Esophagus squamous epithelium (tissue), 5 donors: ENCODE measurements at regions not wholly inside any gene's neighbourhood (a gene's known extent, or its start where the extent isn't known, plus 50 kb on each side); places are given as distances from the start of the nearest gene placed in this dataset.
A peak's percentile ranks its signal among the peaks of the same experiment; 100 is the strongest.

Experiments used
- DNase-seq: peaks from one replicate; lab custom pipeline; 2025; lab: John Stamatoyannopoulos, UW
- H3K27ac ChIP-seq, 4 donors: fragments of 200-600 bp; sonication (generic); one replicate each; pipeline ENCODE4 v1.5.1; 2016 to 2019; ENCODE audit warnings: mild to moderate bottlenecking in 1 of 4
- H3K27me3 ChIP-seq, 4 donors: fragments of 200-600 bp; sonication (generic); 1 replicate in 3 of 4; 2 replicates in 1 of 4; pipeline versions ENCODE4 v1.5.1 to v1.6.0; 2017 to 2021; ENCODE audit warnings: antibody characterized with exemption in 1 of 4
- H3K36me3 ChIP-seq, 3 donors: fragments of 200-600 bp; sonication (generic); one replicate each; pipeline ENCODE4 v1.5.1; 2016 to 2019
- H3K4me1 ChIP-seq, 3 donors: fragments of 200-600 bp; sonication (generic); one replicate each; pipeline ENCODE4 v1.5.1; 2017 to 2019
- H3K4me3 ChIP-seq, 4 donors: fragments of 200-600 bp; sonication (generic); 1 replicate in 3 of 4; 2 replicates in 1 of 4; pipeline ENCODE4 v1.5.1; 2016 to 2019; ENCODE audit warnings: mild to moderate bottlenecking in 2 of 4, moderate library complexity in 1 of 4
- H3K9me3 ChIP-seq, 3 donors: fragments of 200-600 bp; sonication (generic); one replicate each; pipeline ENCODE4 v1.5.1; 2016 to 2019
- POLR2A ChIP-seq, 4 donors: fragments of 450-650 bp; IDR thresholded peaks; one replicate each; pipeline ENCODE4 v1.6.1; 2017; ENCODE audit warnings: antibody characterized with exemption in 4 of 4, mild to moderate bottlenecking in 4 of 4, moderate library complexity in 3 of 4
- WGBS, 2 donors: methylation state at CpG; one replicate each; pipeline ENCODE4 v1.1.5; 2018; 5-methylcytosine and 5-hydroxymethylcytosine counted together
- intact Hi-C: fragments of 100-400 bp; cut with DNase I; formaldehyde crosslinking; loops from one replicate; pipeline ENCODE4 v1.15.0; 2022
- TF ChIP-seq, protein P1 (sequence below), 6 experiments: fragments of 450-650 bp in 4 of 6; fragments of 200-600 bp in 2 of 6; sonication (generic) in 2 of 6; IDR thresholded peaks; one replicate each; pipeline ENCODE4 v1.5.1; 2016 to 2019; ENCODE audit warnings: antibody characterized with exemption in 6 of 6, mild to moderate bottlenecking in 4 of 6, moderate library complexity in 4 of 6
- donor health status: DM: yes; HTN: yes; CAD: no.

DNA sequence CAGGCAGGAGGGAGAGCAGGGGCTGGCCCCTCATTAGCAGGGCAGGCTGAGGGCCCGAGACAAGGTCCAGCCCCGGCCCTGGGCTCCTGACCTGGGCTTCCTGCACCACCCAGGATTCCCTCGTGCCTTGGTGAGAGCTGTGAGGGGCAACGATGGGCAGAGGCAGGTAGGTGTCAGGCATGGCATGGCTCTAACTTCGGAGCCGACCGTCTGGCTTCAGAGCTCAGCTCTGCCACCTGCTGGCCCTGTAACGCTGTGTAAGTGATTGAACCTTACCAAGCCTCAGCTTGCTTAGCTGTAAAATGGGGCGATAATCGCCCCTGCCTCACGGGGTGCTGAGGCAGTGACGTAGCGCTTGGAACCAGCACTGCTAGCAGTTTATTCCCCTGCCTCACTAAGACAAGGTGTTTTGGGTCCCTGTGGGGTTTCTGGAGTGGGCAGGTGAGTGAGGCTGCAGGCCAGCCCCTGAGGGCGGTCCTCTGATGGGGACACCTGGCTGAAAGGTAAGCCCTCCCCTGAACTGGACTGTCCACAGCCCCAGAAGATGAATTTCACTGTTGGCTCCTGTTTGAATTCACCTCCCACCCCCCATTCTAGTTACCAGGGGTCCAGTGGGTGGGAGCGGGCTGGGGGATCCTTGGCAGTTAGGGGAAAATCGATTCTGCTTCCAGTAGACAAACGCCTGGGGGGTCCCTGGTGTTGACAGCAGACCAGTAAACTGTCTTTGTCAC lies 184.8 kb upstream of the GSE1 start:
- H3K4me1 ChIP-seq: no peaks in the 10 kb centered on the region
- H3K36me3 ChIP-seq: no peaks in the 10 kb centered on the region
- TF ChIP-seq, protein P1, sequence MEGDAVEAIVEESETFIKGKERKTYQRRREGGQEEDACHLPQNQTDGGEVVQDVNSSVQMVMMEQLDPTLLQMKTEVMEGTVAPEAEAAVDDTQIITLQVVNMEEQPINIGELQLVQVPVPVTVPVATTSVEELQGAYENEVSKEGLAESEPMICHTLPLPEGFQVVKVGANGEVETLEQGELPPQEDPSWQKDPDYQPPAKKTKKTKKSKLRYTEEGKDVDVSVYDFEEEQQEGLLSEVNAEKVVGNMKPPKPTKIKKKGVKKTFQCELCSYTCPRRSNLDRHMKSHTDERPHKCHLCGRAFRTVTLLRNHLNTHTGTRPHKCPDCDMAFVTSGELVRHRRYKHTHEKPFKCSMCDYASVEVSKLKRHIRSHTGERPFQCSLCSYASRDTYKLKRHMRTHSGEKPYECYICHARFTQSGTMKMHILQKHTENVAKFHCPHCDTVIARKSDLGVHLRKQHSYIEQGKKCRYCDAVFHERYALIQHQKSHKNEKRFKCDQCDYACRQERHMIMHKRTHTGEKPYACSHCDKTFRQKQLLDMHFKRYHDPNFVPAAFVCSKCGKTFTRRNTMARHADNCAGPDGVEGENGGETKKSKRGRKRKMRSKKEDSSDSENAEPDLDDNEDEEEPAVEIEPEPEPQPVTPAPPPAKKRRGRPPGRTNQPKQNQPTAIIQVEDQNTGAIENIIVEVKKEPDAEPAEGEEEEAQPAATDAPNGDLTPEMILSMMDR (IDR thresholded peaks at IDR 0.05): peak in 4 of 6 experiments; percentile 24 to 65 (median 44)
- TF ChIP-seq POLR2A (IDR thresholded peaks at IDR 0.05): no peak
- H3K27me3 ChIP-seq: no peaks in the 10 kb centered on the region
- DNase-seq: no peak
- H3K4me3 ChIP-seq: no peak overlapping the region
- no peaks in the 10 kb centered on the region for H3K9me3 ChIP-seq
- intact Hi-C loops: no loop called here
- WGBS, 2 donors: 55 to 80% methylated on average over 1 to 11 of the region's 17 CpGs
- H3K27ac ChIP-seq: no peak overlapping the region

DNA sequence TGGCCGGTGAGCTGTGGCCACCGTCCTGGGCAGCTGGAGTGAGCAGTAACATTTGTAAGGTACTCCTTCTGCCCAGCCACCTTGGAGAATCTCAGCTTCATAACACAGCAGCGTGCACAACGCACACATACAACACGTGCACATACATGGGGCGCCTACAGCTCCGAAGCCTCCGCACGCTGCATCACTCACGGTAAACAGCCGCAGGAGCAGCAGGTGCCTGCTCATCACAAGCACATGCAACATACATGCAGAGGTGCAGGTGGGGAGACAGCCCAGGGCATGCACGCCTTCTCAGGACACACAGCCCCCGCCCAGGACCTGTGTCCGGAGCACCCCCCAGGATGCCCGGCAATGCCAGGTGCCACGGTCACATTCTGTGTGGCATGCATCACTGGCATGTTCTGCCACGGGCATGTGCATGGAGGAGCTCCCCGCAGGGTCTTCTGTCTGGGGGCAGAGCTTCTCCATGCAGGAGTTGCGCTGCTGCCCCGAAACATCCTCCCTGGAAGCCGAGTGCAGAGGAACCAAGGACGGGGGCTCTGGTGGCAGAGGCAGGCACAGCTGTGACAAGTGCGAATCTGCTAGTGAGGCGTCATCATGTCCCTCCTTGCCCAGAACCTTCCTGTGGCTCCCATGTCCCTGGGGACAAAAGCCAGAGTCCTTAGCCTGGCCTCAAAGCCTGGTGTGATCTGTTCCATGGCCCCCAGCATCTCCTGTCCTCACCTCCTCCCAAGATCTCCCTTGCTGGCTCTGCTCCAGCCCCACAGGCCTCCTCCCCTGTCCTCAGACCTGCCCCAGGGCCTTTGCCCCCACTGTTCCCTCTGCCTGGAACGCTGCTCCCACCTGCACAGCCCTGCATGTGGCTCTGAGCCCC lies 184.0 kb upstream of the GSE1 start:
- intact Hi-C loops: no loop called here
- TF ChIP-seq, protein P1 (IDR thresholded peaks at IDR 0.05): no peak
- no peak for TF ChIP-seq POLR2A (IDR thresholded peaks at IDR 0.05)
- no peaks in the 10 kb centered on the region for H3K4me1 ChIP-seq
- H3K36me3 ChIP-seq: no peaks in the 10 kb centered on the region
- H3K27me3 ChIP-seq: no peaks in the 10 kb centered on the region
- 66 to 92% methylated on average over 4 to 19 of the region's 25 CpGs for WGBS, 2 donors
- DNase-seq: no peak
- H3K27ac ChIP-seq: no peak overlapping the region
- H3K9me3 ChIP-seq: no peaks in the 10 kb centered on the region
- H3K4me3 ChIP-seq: no peak overlapping the region

DNA sequence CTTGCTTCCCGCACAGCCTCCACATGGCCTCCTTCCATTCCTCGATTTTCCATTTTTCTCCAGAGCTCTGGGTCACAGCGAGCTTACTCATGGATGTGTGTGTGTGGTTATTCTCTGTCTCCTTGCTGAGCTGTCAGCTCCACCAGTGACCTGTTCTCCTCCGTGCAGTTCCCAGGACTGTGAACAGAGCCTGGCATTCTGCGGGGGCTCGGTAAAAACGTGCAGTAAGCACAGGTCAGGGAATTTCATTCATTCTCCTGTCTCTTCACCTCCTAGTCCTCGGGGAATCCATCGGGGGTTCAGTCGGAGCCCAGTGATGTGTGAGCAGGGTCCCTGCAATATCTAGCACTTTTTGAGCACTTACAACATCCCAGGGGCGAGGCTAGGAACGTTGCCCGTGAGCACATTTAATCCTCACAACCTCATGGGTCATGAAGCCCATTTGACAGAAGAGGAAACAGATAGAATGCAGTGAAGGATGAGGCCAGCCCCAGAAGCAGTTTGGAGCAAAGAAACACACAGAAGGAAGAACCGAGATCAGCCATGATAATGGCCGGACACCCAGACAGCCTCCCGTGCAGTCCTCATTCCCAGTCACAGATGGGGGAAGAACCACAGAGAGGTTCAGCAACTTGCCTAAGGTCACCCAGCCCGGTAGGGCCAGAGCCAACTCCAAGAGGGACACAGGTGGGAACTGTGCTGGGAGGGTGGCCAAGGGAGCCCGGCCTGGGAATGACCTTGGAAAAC lies 183.2 kb upstream of the GSE1 start:
- Histone ChIP-seq H3K36me3 (no peaks in the 10 kb centered on the region), H3K4me1 (no peaks in the 10 kb centered on the region), H3K27me3 (no peaks in the 10 kb centered on the region), H3K4me3 (no peak overlapping the region), H3K27ac (no peak overlapping the region), H3K9me3 (no peaks in the 10 kb centered on the region)
- WGBS, 2 donors: 73 to 76% methylated on average over 13 to 17 of the region's 18 CpGs
- intact Hi-C loops: no loop called here
- TF ChIP-seq POLR2A (IDR thresholded peaks at IDR 0.05): no peak
- no peak for DNase-seq

DNA sequence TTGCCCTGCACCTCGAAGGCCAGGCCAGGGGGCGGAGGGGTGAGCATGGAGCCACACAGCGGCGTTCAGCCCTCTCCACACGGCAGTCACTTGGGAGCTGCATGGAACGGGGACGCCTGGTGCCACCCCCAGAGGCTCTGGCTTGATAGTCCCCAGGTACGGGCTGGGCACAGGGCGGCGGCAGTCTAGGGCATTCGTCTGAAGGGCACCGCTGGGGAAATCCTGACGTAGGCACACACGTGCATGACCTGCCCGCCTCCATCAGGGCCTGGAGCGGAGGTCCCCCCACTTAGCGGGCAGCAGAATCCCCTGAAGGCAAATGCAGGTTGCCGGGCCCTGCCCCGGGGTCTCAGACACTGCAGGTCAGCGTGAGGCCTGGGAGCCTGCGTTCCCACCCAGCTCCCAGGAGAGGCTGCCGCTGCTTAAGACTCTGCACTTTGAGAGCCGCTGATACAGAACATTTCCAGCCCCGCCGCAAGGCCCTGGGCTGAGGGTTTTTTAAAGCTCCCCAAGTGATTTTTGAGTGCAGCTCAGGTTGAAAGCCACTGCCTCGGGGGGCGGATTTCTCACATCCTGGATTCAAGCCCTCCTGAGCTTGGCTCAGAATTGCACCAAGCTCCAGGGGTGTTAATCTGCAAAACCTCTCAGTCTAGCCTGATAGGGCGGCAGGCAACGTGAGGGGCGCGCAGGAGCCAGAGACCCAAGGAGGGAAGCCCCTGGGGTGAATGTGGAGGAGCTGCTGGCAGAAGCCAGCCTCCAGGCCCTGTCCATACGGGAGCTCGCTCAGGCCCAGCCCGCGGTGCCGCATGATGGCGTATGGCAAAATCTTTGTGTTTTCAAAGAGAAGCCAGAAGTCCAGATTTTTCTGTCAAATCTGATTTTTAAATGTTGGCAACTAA lies 182.3 kb upstream of the GSE1 start:
- 90 to 94% methylated on average over 18 to 23 of the region's 37 CpGs for whole genome bisulfite sequencing, 2 donors
- TF ChIP-seq, protein P1 (IDR thresholded peaks at IDR 0.05): no peak
- no peak for TF ChIP-seq POLR2A (IDR thresholded peaks at IDR 0.05)
- H3K36me3 ChIP-seq: no peaks in the 10 kb centered on the region
- no peak overlapping the region for H3K4me3 ChIP-seq
- H3K27me3 ChIP-seq: no peaks in the 10 kb centered on the region
- no peak overlapping the region for H3K27ac ChIP-seq
- H3K9me3 ChIP-seq: no peaks in the 10 kb centered on the region
- no peak for DNase-seq
- peaks cover 0 to 2% (median 0%) of the 10 kb centered on the region in 3 donors for H3K4me1 ChIP-seq
- intact Hi-C loops: no loop called here
